GM19395 (cell line): ENCODE measurements at regions not wholly inside any gene's neighbourhood (a gene's known extent, or its start where the extent isn't known, plus 50 kb on each side); places are given as distances from the start of the nearest gene placed in this dataset.
"Not testable (repeated sequence)": the region's sequence is repeated elsewhere in the genome, so short reads cannot be mapped to it uniquely, and the experiment has no call there.

Source experiments
- ATAC-seq: cut with Tn5 transposase; IDR thresholded peaks from one replicate; pipeline ENCODE4 v1.9.1; 2021; ENCODE audit warnings: mild to moderate bottlenecking, moderate library complexity; ENCODE audit not compliant: unreplicated experiment

DNA sequence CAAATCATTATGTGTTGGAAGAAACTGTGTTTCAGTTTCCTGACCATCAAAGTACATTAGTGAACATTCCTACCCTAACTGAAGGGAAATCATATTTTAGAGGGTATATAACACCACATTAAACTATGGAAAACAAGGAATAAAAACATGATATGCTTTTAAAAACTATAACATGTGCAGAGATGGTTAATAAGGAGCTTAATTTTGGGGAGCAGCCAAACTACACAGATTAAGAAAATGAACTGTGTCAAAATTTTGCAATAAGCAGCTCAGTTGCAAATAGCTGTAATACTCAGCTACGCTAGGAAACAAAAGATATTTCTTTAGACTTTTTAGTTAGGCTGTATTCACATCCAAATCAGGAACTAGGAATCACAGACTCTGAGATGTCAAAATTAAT lies 1115.7 kb upstream of the CELF2 start:
- ATAC-seq, result no peak

GRCh38 chr10:9910446-9910845 lies 1107.2 kb upstream of the CELF2 start:
- no peak for ATAC-seq

DNA sequence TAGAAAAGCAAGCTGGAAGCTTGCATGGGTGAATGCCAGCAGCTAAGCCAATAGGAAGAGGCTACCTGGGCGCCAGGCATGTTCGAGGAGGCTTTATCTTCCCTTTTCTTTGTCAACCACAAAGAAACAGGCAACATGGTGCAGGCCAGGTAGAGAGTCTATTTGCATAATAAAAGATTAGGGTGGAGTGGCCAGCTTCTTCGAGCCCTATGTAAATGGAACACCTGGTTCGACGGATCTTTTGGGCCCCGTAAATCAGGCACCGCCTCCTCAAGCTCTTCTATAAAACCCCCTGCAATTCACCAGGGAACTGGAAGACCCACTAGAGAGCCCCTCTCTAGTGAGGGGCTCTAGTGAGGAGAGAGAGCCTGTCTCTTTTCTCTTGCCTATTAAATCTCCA lies 1106.2 kb upstream of the CELF2 start:
- ATAC-seq, result no peak

DNA sequence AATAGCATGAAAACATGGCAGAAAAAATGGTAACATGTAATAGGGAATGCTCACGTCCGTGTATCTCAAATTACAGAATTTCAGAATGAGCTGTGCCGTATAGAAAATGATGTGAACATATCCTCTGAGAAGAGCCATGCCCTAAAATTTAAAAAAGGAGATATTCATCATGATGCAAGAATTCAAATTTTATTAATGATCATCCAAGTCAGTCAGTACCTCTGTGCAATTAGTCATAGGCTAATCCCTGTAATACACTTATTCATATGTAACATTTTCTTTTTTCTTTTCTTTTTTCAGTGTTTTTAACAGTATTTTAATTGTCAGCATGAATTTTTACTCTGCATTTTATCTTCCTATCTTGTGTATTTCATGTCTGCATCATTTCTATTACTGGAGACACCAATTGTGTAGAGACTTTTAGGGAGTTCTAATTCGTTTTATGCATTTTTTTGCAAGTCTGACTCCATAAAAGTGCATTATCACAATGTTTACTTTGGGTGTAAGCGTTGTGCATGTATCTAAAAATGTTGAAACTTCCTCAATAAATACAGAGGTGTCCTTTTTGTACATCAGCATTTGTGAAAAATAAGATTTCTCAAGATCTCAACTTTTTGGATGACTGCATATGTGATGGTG lies 1103.7 kb upstream of the CELF2 start:
- ATAC-seq, result no peak

GRCh38 chr10:9921544-9921943 lies 1096.1 kb upstream of the CELF2 start:
- no peak for ATAC-seq

- no peak for ATAC-seq
Measured at GRCh38 chr10:9922126-9922870, 1095.4 kb upstream of the CELF2 start.

DNA sequence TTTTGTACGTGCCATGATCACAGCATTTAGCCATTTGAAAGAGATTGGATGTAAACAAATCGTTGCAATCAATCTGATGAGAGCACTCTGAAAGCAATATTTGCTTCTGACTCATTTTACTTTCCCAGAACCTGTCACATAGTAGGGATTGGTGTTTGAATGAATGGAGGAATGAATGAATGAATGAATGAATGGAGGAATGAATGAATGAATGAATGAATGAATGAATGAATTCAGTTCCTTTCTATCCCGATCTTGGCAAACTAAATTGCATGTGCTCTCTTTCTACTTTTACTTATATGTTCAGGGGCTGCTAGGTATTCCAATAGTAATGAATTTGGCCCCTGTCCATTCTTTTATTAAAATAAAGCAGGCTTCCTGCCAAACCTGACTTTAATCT lies 1091.7 kb upstream of the CELF2 start:
- no peak for ATAC-seq

- no peak for ATAC-seq
Measured at GRCh38 chr10:9926881-9927280, 1090.8 kb upstream of the CELF2 start.

DNA sequence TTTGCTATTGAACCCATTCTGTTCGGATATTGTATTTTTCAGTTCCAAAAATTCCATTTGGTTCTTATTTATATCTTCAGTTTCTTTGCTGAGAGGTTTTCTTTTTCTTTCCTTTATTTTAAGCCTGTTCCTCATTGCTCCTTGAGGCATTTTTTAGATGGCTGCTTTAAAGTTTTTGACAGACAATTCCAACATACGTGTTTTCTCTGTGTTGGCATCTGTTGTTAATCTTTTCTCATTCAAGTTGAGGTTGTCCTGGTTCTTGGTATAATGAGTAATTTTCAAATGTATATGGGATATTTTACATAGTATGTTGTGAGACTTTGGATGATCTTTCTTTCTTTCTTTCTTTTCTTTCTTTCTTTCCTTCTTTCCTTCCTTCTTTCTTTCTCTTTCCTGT lies 1078.0 kb upstream of the CELF2 start:
- ATAC-seq, result no peak

DNA sequence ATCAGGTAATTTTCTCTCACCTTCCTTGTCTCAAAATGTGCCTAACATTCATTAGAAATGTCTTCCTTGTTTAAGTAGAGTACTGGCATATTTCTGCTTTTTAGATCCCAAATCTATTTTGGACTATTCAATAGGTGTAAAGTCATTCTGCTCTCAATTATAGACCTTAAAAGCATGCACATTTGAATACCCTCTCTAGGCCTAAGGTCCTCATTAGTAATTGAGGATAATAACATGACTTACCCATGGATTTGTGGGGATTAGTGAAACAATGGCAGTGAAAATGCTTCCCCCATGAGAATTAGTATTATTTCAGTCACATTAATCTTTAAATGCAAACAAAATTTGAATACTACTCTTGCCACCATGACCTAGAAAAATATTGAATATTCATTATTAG lies 1073.0 kb upstream of the CELF2 start:
- ATAC-seq, result no peak

GRCh38 chr10:9950070-9950469 lies 1067.6 kb upstream of the CELF2 start:
- ATAC-seq, result no peak

- ATAC-seq, result no peak
Measured at GRCh38 chr10:9951481-9952257, 1066.0 kb upstream of the CELF2 start.

DNA sequence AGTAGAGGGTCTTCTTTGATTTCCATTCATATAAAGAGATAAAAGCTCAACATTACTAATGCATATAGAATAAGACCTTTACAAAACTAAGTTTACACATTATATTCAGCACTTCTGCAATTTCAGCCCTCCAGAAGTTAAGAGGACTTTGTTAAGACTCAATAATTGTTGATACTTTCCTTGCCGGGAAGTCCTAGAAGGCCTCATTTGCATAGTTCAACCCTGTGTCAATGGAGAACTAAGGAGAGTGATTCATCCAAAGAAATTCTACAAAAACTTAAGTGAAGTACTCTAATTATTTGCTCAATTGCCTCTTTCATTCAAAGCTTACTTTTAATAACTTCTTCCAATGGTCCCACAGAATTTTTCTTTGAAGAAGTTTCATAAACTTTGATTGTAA lies 1060.3 kb upstream of the CELF2 start:
- ATAC-seq, result no peak

DNA sequence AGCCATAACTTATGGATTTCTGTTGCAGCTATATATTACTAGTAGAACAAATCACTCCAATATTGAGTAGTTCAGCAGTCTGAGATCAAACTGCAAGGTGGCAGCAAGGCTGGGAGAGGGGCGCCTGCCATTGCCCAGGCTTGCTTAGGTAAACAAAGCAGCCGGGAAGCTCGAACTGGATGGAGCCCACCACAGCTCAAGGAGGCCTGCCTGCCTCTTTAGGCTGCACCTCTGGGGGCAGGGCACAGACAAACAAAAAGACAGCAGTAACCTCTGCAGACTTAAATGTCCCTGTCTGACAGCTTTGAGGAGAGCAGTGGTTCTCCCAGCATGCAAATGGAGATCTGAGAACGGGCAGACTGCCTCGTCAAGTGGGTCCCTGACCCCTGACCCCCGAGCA lies 1059.8 kb upstream of the CELF2 start:
- ATAC-seq, result not testable (repeated sequence)

- no peak for ATAC-seq
Measured at GRCh38 chr10:9965341-9965740, 1052.3 kb upstream of the CELF2 start.

DNA sequence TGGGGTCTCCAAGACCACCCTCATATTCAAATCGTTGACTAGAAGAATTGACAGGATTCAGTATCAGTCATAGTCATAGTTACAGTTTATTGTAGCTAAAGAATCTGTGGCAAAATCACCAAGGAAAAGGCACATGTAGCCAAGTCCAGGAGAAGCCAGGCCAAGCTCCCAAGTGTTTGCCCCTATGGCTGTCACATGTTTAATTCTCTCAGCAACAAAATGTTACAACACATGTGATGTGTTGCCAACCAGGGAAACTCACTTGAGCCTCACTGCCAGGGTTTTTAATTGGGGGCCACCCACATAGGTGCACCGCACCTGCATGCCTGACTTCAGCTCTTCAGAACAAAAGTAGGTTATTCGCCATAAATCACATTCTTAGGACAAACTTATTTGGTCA lies 1030.9 kb upstream of the CELF2 start:
- no peak for ATAC-seq

DNA sequence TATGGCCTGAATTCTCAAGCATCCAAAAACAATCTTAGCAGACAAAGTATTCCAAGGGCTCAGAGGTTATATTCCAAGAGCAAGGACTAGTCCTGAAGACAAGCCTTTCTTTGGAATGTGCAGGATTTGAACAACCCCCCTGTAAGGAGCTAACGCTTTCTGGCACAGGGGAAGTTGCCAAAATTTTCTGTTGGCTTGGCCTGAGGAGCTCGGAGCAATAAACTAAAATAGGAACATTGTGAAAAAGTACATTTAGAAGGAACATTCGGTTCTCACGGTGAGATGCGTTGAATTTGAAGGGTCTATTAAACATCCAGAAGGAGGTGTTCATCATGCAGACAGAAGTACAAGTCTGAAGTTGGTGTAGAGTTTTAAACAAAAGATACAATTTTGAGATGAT lies 1030.5 kb upstream of the CELF2 start:
- no peak for ATAC-seq

- ATAC-seq, result no peak
Measured at GRCh38 chr10:9992661-9993060, 1025.0 kb upstream of the CELF2 start.

- no peak for ATAC-seq
Measured at GRCh38 chr10:9994131-9994530, 1023.5 kb upstream of the CELF2 start.

DNA sequence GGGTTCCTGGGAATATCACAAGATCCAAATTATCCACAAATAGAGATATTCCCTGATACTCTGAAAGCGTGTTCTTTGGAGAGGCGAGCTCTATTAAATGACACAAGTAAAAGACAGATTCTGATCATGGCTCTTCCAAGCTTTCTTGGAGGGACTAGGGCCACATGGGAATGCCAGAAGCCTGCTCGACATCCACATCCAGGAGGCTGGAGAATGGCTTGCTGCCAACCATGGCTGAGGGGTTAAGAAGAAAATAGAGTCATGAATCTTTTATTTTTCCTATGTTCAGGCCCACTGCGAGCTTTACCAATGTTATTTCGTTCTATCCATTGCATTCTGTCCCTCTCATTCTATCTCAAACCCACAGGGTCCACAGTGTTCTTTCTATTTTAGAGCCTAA lies 1018.0 kb upstream of the CELF2 start:
- no peak for ATAC-seq

- ATAC-seq, result no peak
Measured at GRCh38 chr10:10007957-10008356, 1009.7 kb upstream of the CELF2 start.

- no peak for ATAC-seq
Measured at GRCh38 chr10:10010397-10010796, 1007.3 kb upstream of the CELF2 start.
